Activated CD4-positive, CD25-positive, alpha-beta regulatory T cell (primary cell): ENCODE measurements at regions not wholly inside any gene's neighbourhood (a gene's known extent, or its start where the extent isn't known, plus 50 kb on each side); places are given as distances from the start of the nearest gene placed in this dataset.

ENCODE experiments used
- DNase-seq, 4 experiments: peaks; one replicate each; lab custom pipeline; 2025; lab: John Stamatoyannopoulos, UW

GRCh38 chr12:126523891-126524290 lies 1458.7 kb downstream of the AACS start:
- no peak for DNase-seq

GRCh38 chr12:126534495-126534894 lies 1469.3 kb downstream of the AACS start:
- DNase-seq: no peak

DNA sequence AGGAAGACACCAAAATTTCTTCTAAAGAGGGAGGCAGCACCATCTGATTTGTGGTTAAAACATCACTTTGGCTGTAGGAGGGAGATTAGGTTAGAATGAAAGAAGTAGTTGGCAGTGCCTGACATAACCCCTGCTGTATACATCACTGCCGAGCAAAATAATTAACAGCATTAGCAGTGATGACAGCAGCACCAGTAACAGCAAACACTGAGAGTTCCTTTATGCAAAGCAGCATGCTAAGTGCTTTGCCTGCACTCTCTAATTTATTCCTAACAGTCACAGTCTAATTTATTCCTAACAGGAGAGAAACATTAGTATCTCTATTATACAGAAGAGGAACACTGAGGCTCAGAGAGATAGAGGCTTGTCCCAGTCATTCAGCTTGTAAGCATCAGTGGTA lies 1469.7 kb downstream of the AACS start:
- DNase-seq: no peak

- no peak for DNase-seq
Measured at GRCh38 chr12:126535971-126536370, 1470.7 kb downstream of the AACS start.

- DNase-seq: no peak
Measured at GRCh38 chr12:126537961-126538530, 1472.8 kb downstream of the AACS start.

GRCh38 chr12:126538888-126539287 lies 1473.7 kb downstream of the AACS start:
- no peak for DNase-seq

- DNase-seq: no peak
Measured at GRCh38 chr12:126545411-126545810, 1480.2 kb downstream of the AACS start.

- DNase-seq: no peak
Measured at GRCh38 chr12:126547905-126548304, 1482.7 kb downstream of the AACS start.

DNA sequence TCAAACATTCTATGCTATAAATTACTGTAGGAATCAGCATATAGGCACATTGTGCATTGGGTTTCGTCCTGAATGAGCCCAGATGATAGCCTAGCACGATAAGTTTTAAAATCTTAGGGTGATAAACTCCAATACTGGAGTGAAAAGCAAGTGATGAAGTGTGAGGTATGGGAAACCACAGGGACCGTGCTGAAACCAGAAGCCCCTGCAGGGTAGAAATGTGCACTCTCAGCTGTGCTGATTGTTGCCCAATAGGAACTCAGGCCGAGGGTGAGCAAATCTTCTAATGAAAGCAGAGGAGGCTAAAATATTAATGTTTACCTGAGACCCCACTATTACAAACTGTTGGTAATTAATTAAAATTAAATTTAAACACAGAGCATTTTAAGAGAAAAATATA lies 1486.6 kb downstream of the AACS start:
- no peak for DNase-seq

GRCh38 chr12:126554625-126555024 lies 1489.4 kb downstream of the AACS start:
- DNase-seq: no peak

DNA sequence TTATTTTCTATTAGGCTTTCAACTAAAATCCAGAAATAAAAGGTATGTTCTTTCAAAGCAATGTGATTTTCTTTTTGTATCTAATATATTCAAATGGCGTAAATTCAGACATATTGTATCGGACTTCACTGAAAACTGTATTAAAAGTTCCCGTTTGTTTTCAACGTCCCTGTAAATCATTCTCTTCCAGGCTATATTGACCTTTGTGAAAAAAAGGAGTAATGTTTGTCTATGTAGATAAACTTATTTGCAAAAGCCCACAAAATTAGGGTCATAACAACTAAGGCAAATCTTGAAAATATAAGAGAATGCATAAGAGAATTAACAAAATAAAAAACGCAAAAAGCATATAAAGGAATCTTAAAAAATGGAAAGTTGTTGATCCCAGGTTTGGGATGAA lies 1492.4 kb downstream of the AACS start:
- DNase-seq: no peak

- no peak for DNase-seq
Measured at GRCh38 chr12:126558219-126558618, 1493.0 kb downstream of the AACS start.

DNA sequence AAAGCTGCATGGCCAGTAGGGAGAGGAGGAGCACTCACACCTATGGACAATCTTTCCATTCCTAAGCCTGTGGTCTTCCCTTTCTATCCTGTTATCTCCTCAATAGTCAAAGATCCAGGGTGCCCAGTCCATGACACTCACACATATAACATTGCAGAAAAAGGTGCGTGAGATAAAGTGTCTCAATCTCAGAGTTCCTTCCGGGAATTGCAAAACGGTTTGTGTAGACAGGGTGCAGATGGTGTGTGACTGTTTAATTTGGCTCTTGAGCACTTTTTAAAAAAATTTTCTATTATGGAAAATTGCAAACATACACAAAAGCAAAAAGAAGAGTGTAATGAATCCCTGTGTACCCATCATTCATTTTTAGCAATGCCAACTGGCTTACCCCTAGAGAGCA lies 1493.6 kb downstream of the AACS start:
- DNase-seq: no peak

- DNase-seq: no peak
Measured at GRCh38 chr12:126567016-126567415, 1501.8 kb downstream of the AACS start.

- DNase-seq: no peak
Measured at GRCh38 chr12:126569706-126570105, 1504.5 kb downstream of the AACS start.

DNA sequence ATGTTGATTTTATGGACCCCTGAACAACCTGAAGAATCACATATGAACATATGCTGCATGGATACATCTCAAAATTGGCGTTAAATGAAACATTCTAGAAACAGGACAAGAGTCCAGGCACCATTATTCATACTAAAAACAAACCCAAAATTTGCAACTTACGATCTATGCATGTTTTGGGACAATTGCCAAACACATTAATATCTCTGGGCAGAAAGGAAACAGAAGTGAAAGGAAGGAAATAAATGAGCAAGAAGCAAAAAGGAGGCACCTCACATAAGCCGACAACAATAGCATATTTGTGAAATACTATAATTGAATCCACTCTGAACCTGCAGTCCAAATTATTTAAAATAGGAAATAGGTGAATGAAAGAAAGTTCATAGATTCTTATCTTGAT lies 1505.3 kb downstream of the AACS start:
- DNase-seq: no peak

DNA sequence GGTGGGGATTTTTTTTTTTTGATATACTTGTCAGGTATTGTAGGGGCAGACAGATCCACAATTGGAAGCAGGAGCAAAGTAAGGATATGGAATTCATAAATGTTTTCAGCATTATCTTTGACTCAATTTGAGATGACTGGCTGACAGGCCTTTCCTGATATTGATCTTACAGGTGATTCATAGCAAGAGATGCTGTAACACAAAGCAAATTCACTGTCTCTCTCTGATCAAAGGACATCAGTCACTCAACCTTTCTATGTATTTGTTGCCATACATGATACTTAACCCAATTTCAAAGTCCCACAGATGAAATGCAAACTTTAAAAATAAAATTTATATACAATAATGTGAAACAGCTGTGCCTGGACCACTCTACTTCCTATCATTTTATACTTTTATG lies 1506.9 kb downstream of the AACS start:
- DNase-seq: no peak

DNA sequence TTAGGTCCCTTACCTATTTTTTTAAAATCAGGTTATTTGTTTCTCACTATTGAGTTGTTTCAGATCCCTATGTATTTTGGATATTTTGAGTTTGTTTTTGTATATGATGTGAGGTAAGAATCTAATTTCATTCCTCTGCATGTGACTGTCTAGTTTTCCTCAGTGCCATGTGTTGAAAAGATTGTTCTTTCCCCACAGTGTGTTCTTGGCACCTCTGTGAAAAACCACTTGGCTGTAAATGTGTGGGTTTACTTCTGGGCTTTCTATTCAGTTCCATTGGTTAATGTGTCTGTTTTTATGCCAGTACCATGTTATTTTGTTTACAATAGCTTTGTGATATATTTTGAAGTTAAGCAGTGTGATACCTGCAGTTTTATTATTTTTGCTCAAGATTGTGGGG lies 1516.4 kb downstream of the AACS start:
- DNase-seq: no peak

DNA sequence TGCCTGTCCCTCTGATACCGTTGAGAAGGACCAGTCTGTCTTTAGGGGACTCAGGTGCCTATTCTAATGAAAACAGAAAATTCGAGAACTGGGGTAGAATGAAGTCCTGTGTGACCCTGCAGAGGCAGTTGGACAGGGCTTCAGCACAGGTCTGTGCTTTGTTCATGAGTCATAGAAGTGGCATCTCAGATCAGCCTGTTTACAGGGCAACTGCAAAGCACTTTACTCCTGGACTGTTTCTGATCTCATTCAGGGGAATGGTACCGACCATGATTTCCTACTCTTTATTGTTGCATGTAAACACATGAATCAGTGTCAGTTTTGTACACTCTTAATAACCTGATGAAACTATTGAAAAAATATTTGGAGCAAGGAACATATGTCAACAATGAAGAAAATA lies 1517.0 kb downstream of the AACS start:
- no peak for DNase-seq

GRCh38 chr12:126588586-126589249 lies 1523.5 kb downstream of the AACS start:
- DNase-seq: no peak

DNA sequence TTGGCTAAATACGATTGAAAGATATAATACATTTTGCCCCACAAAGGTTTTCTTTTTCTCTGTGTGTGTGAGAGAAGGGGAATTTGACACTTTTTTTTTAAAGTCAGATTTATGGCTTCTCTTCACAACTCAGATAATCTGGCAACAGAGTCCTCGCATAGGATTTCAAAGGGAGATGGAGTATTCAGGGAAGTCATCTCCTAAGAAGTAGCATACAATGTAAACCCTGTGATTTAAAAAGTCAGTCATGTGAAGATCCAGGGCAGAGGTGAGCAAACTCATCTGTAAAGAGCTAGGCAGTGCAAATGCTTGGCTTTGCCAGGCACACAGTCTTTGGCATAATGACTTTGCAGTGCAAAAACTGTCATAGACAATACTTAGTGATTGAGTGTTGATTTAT lies 1526.3 kb downstream of the AACS start:
- no peak for DNase-seq

DNA sequence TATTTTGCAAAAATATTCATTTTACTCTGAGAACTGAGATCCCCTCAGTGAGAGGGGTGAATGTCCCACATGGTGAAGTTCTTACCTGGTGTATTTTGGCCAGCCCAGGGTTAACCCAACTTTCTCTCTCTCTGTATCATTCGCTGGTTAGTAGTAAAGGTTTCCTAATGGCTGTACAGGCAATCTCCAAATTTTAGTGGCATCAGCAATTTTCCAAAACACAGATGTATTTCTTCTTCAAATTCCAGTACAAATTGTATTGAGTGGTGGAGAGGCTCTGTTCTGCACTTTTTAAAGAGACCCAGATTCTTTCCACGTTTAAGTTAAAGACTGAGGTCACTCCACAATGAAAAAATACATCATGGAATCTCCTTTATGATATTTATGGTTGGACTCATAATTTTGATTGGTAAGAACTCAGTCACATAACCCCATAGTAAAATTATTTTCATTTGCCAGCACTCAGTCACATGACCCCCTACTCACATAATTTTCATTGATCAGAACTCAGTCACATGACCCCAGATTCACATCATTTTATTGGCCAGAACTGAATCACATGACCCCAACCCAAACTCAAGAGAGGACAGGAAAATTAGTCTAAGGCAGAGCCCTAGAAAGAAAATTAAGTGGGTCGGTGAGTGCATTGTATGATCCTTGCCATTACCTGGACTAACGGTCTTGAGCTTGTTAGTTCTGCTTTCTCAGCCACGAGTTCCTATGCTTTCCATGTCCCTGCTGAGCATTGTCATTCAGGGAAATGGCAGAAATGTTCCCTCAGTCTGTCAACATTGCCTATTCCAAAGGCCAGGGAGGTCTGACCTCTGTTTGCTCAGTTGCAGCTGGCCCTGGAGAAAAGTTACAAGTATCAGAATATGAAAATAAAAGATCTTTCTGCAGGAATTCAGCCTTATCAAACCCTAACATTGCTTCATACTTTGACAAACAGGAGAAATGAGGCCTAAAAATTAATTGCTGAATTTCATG lies 1536.2 kb downstream of the AACS start:
- DNase-seq: no peak

GRCh38 chr12:126602612-126603011 lies 1537.4 kb downstream of the AACS start:
- DNase-seq: no peak
